Uterus (tissue), 3 donors: ENCODE measurements at regions not wholly inside any gene's neighbourhood (a gene's known extent, or its start where the extent isn't known, plus 50 kb on each side); places are given as distances from the start of the nearest gene placed in this dataset.

Source experiments
- DNase-seq, 2 donors: peaks; one replicate each; pipeline ENCODE4 v3.0.0-alpha.2; 2019 to 2020
- H3K27ac ChIP-seq, 2 donors: fragments of 200-600 bp; sonication (generic); 1 replicate in 1 of 2; 2 replicates in 1 of 2; pipeline ENCODE4 v1.5.1; 2016 to 2018
- H3K27me3 ChIP-seq, 2 donors: fragments of 200-600 bp; sonication (generic); one replicate each; pipeline ENCODE4 v1.5.1; 2018 to 2019; ENCODE audit warnings: control low read depth in 1 of 2
- H3K36me3 ChIP-seq, 2 donors: fragments of 200-600 bp; sonication (generic); one replicate each; pipeline ENCODE4 v1.5.1; 2019; ENCODE audit warnings: control low read depth in 1 of 2
- H3K4me1 ChIP-seq, 2 donors: fragments of 200-600 bp; sonication (generic); one replicate each; pipeline ENCODE4 v1.5.1; 2018 to 2019; ENCODE audit warnings: control low read depth in 1 of 2
- H3K4me3 ChIP-seq, 2 donors: fragments of 200-600 bp; sonication (generic); 1 replicate in 1 of 2; 2 replicates in 1 of 2; pipeline ENCODE4 v1.5.1; 2018 to 2019; ENCODE audit warnings: mild to moderate bottlenecking in 1 of 2
- H3K9me3 ChIP-seq, 2 donors: fragments of 200-600 bp; sonication (generic); one replicate each; pipeline ENCODE4 v1.5.1; 2019; ENCODE audit warnings: control low read depth in 1 of 2
- POLR2A ChIP-seq, 2 donors: fragments of 450-650 bp; IDR thresholded peaks; one replicate each; pipeline ENCODE4 v1.6.1; 2016; ENCODE audit warnings: antibody characterized with exemption in 2 of 2, mild to moderate bottlenecking in 1 of 2, moderate library complexity in 1 of 2
- intact Hi-C: fragments of 100-400 bp; cut with DNase I; formaldehyde crosslinking; loops from one replicate; pipeline ENCODE4 v1.15.1; 2023; ENCODE audit warnings: low total_unique reads
- TF ChIP-seq, protein P1 (sequence below), 4 experiments: fragments of 200-600 bp in 2 of 4; fragments of 450-650 bp in 2 of 4; sonication (generic) in 2 of 4; IDR thresholded peaks; one replicate each; pipeline ENCODE4 v1.5.1; 2016 to 2019; ENCODE audit warnings: antibody characterized with exemption in 4 of 4, mild to moderate bottlenecking in 2 of 4, moderate library complexity in 1 of 4
- donor health status: DM: yes; HTN: yes; CAD: no.

- Histone ChIP-seq H3K4me3 (no peak overlapping the region), H3K27ac (no peak overlapping the region), H3K9me3 (no peaks in the 10 kb centered on the region), H3K36me3 (no peaks in the 10 kb centered on the region), H3K27me3 (no peaks in the 10 kb centered on the region), H3K4me1 (no peaks in the 10 kb centered on the region)
- intact Hi-C loops = no loop called here
- TF ChIP-seq, protein P1, sequence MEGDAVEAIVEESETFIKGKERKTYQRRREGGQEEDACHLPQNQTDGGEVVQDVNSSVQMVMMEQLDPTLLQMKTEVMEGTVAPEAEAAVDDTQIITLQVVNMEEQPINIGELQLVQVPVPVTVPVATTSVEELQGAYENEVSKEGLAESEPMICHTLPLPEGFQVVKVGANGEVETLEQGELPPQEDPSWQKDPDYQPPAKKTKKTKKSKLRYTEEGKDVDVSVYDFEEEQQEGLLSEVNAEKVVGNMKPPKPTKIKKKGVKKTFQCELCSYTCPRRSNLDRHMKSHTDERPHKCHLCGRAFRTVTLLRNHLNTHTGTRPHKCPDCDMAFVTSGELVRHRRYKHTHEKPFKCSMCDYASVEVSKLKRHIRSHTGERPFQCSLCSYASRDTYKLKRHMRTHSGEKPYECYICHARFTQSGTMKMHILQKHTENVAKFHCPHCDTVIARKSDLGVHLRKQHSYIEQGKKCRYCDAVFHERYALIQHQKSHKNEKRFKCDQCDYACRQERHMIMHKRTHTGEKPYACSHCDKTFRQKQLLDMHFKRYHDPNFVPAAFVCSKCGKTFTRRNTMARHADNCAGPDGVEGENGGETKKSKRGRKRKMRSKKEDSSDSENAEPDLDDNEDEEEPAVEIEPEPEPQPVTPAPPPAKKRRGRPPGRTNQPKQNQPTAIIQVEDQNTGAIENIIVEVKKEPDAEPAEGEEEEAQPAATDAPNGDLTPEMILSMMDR (IDR thresholded peaks at IDR 0.05) = no peak
- TF ChIP-seq POLR2A (IDR thresholded peaks at IDR 0.05) = no peak
- DNase-seq = no peak
Measured at GRCh38 chr6:5898563-5898962, 108.2 kb downstream of the NRN1 start.

- no peak overlapping the region for H3K4me3 ChIP-seq
- H3K4me1 ChIP-seq = no peaks in the 10 kb centered on the region
- DNase-seq = no peak
- intact Hi-C loops = no loop called here
- H3K36me3 ChIP-seq = no peaks in the 10 kb centered on the region
- no peak overlapping the region for H3K27ac ChIP-seq
- H3K27me3 ChIP-seq = no peaks in the 10 kb centered on the region
- TF ChIP-seq, protein P1 (IDR thresholded peaks at IDR 0.05) = no peak
- no peak for TF ChIP-seq POLR2A (IDR thresholded peaks at IDR 0.05)
- H3K9me3 ChIP-seq = no peaks in the 10 kb centered on the region
Measured at GRCh38 chr6:5898102-5898501, 108.6 kb downstream of the NRN1 start.

DNA sequence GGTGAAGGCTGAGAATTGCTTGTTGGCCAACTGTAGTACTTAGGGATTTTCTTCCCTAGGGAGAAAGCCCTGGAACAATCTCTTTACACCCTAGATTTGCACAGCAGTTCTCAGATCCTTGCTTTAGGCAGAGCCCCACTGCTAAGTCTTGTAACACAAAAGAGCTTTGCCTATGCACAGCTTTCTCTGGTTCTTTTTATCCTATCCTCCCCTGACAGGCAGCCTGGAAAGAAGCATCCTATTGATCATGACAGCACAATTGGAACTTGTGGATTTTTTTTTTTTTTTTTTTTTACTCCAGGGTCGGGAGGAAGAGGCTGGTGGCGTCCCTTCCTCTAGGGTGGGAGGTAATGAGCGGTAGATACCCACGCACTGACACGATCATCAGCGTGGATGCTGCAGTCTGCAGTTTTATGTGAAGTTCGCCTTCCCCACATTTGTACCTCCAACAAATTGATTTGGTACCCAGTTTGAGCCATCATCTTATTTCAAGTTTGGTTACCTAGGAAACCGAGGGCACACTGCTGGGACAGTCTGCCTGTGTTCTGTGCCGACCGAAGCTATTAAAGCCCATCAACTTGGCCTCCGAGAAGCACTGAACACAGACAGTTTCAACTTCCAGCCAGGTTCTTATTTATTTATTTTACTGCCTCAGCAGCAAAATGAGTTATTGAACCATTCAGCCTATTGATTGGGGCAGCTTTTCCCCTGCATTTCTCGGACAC is 110.1 kb downstream of the NRN1 start:
- Histone ChIP-seq H3K4me3 (no peak overlapping the region), H3K36me3 (no peaks in the 10 kb centered on the region), H3K9me3 (no peaks in the 10 kb centered on the region), H3K27me3 (no peaks in the 10 kb centered on the region), H3K4me1 (no peaks in the 10 kb centered on the region), H3K27ac (no peak overlapping the region)
- intact Hi-C loops = no loop called here
- no peak for TF ChIP-seq POLR2A (IDR thresholded peaks at IDR 0.05)
- TF ChIP-seq, protein P1 (IDR thresholded peaks at IDR 0.05) = no peak
- no peak for DNase-seq

GRCh38 chr6:5894357-5894756 is 112.4 kb downstream of the NRN1 start:
- H3K4me3 ChIP-seq = no peak overlapping the region
- H3K36me3 ChIP-seq = no peaks in the 10 kb centered on the region
- no peaks in the 10 kb centered on the region for H3K27me3 ChIP-seq
- intact Hi-C loops = no loop called here
- no peak for TF ChIP-seq POLR2A (IDR thresholded peaks at IDR 0.05)
- TF ChIP-seq, protein P1 (IDR thresholded peaks at IDR 0.05) = no peak
- H3K27ac ChIP-seq = no peak overlapping the region
- DNase-seq = no peak
- no peaks in the 10 kb centered on the region for H3K9me3 ChIP-seq
- no peaks in the 10 kb centered on the region for H3K4me1 ChIP-seq

DNA sequence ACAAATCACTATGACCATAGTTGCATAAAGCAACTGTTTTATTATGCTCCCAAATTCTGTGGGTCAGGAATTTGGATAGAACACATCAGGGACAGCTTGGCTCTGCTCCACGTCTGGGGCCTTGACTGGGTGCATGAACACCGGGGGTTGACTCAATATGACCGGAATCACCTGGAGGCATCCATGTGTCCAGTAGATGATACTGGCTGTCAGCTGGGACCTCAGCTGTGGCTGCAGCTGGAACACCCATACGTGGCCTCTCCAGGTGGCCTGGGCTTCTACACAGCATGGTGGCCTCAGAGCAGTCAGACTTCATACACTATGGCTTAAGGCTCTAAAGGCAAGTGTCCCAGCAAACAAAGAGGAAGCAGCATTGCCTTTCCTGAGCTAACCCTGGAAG is 113.4 kb downstream of the NRN1 start:
- no peak for DNase-seq
- no peak for TF ChIP-seq POLR2A (IDR thresholded peaks at IDR 0.05)
- TF ChIP-seq, protein P1 (IDR thresholded peaks at IDR 0.05) = no peak
- intact Hi-C loops = no loop called here
- Histone ChIP-seq H3K4me3 (no peak overlapping the region), H3K9me3 (no peaks in the 10 kb centered on the region), H3K27ac (no peak overlapping the region), H3K4me1 (no peaks in the 10 kb centered on the region), H3K27me3 (no peaks in the 10 kb centered on the region), H3K36me3 (no peaks in the 10 kb centered on the region)
